Body of pancreas (tissue), 4 donors: ENCODE measurements at regions not wholly inside any gene's neighbourhood (a gene's known extent, or its start where the extent isn't known, plus 50 kb on each side); places are given as distances from the start of the nearest gene placed in this dataset.
"Not testable (repeated sequence)": the region's sequence is repeated elsewhere in the genome, so short reads cannot be mapped to it uniquely, and the experiment has no call there.

Experiments used
- ATAC-seq: fragments of 150-250 bp; one replicate; pipeline ENCODE4 v1.9.1; 2016
- DNase-seq, 4 donors: peaks; one replicate each; pipeline ENCODE4 v3.0.0-alpha.2; 2019
- H3K27ac ChIP-seq, 4 donors: fragments of 200-600 bp; sonication (generic); 1 replicate in 3 of 4; 2 replicates in 1 of 4; pipeline versions ENCODE4 v1.5.1 to v1.6.1; 2016 to 2019; ENCODE audit warnings: mild to moderate bottlenecking in 1 of 4, mixed read lengths in 1 of 4, moderate library complexity in 1 of 4
- H3K27me3 ChIP-seq, 2 donors: fragments of 200-600 bp; sonication (generic); one replicate each; pipeline ENCODE4 v1.6.0; 2016; ENCODE audit warnings: mild to moderate bottlenecking in 1 of 2
- H3K36me3 ChIP-seq, 2 donors: fragments of 200-600 bp; sonication (generic); replicated peaks in 1 of 2; 2 replicates each; pipeline ENCODE4 v1.5.1; 2016; ENCODE audit warnings: low read depth in 2 of 2; ENCODE audit not compliant: insufficient read depth in 1 of 2
- H3K4me1 ChIP-seq: fragments of 200-600 bp; sonication (generic); one replicate; pipeline ENCODE4 v1.6.0; 2016
- H3K4me3 ChIP-seq, 2 donors: fragments of 200-600 bp; sonication (generic); 1 replicate in 1 of 2; 2 replicates in 1 of 2; pipeline ENCODE4 v1.5.1; 2016 to 2019
- H3K9me3 ChIP-seq, 3 donors: fragments of 200-600 bp; sonication (generic); 1 replicate in 2 of 3; 2 replicates in 1 of 3; pipeline ENCODE4 v1.5.1; 2016
- POLR2A ChIP-seq, 3 donors: fragments of 450-650 bp; IDR thresholded peaks; one replicate each; pipeline ENCODE4 v1.6.1; 2016; ENCODE audit warnings: antibody characterized with exemption in 3 of 3, mild to moderate bottlenecking in 2 of 3
- WGBS, 2 donors: methylation state at CpG; one replicate each; pipeline ENCODE4 v1.1.5; 2017; 5-methylcytosine and 5-hydroxymethylcytosine counted together
- intact Hi-C: fragments of 100-400 bp; cut with DNase I; formaldehyde crosslinking; loops from one replicate; pipeline ENCODE4 v1.15.1; 2023
- TF ChIP-seq, protein P1 (sequence below), 7 experiments: fragments of 450-650 bp in 4 of 7; fragments of 200-600 bp in 3 of 7; sonication (generic) in 3 of 7; IDR thresholded peaks; one replicate each; pipeline ENCODE4 v1.5.1; 2016 to 2019; ENCODE audit warnings: antibody characterized with exemption in 7 of 7

- TF ChIP-seq, protein P1, sequence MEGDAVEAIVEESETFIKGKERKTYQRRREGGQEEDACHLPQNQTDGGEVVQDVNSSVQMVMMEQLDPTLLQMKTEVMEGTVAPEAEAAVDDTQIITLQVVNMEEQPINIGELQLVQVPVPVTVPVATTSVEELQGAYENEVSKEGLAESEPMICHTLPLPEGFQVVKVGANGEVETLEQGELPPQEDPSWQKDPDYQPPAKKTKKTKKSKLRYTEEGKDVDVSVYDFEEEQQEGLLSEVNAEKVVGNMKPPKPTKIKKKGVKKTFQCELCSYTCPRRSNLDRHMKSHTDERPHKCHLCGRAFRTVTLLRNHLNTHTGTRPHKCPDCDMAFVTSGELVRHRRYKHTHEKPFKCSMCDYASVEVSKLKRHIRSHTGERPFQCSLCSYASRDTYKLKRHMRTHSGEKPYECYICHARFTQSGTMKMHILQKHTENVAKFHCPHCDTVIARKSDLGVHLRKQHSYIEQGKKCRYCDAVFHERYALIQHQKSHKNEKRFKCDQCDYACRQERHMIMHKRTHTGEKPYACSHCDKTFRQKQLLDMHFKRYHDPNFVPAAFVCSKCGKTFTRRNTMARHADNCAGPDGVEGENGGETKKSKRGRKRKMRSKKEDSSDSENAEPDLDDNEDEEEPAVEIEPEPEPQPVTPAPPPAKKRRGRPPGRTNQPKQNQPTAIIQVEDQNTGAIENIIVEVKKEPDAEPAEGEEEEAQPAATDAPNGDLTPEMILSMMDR (IDR thresholded peaks at IDR 0.05): no peak
- no peak for TF ChIP-seq POLR2A (IDR thresholded peaks at IDR 0.05)
- Histone ChIP-seq H3K36me3 (no peaks in the 10 kb centered on the region), H3K4me3 (no peak overlapping the region), H3K27ac (no peak overlapping the region), H3K4me1 (no peaks in the 10 kb centered on the region), H3K27me3 (no peaks in the 10 kb centered on the region), H3K9me3 (no peaks in the 10 kb centered on the region)
- WGBS, 2 donors: 74 to 84% methylated on average over 2 of the region's 2 CpGs
- ATAC-seq (no peak), DNase-seq (no peak)
- intact Hi-C loops: no loop called here
Observed at GRCh38 chr3:70476174-70476573, 163.7 kb upstream of the MDFIC2 start.

DNA sequence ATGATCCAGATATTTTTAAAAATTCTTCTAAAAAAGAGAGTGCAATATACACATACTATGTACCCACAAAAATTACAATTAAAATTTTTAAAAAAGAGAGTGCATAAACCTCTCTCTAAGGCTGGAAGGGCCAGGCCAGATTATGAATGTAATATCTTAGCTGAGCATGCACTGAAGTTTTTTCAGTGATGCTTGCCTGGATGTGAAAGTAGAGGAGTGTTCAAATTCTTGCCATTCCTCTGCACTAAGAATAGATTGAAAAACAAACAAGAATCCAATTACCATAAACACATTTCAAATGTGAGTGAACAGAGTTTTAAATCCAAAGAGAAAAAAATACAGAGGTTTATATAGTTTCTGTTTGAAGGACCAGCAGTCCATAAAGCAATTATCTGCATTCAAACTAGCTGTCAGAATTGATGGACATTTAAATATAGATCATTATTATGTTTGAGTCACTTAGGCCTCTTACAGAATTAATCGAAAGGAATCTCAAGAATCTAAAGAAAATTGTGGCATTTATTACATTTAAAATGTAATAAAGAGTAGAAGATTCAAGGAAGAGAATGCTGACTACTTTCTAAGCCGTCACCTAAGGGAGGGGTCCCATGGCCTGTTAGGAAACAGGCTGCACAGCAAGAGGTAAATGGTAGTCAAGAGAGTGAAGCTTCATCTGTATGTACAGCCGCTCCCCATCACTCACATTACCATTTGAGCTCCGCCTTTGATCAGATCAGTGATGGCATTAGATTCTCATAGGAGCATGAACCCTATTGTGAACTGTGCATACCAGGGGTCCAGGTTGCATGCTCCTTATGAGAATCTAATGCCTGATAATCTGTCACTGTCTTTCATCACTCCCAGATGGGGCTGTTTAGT, 159.3 kb upstream of the MDFIC2 start:
- TF ChIP-seq, protein P1 (IDR thresholded peaks at IDR 0.05): no peak
- no peak for TF ChIP-seq POLR2A (IDR thresholded peaks at IDR 0.05)
- Histone ChIP-seq H3K9me3 (no peaks in the 10 kb centered on the region), H3K4me3 (no peak overlapping the region), H3K36me3 (no peaks in the 10 kb centered on the region), H3K4me1 (no peaks in the 10 kb centered on the region), H3K27ac (no peak overlapping the region), H3K27me3 (no peaks in the 10 kb centered on the region)
- WGBS, 2 donors: 70 to 89% methylated on average over 4 of the region's 4 CpGs
- no peak for ATAC-seq
- intact Hi-C loops: no loop called here
- DNase-seq: no peak

DNA sequence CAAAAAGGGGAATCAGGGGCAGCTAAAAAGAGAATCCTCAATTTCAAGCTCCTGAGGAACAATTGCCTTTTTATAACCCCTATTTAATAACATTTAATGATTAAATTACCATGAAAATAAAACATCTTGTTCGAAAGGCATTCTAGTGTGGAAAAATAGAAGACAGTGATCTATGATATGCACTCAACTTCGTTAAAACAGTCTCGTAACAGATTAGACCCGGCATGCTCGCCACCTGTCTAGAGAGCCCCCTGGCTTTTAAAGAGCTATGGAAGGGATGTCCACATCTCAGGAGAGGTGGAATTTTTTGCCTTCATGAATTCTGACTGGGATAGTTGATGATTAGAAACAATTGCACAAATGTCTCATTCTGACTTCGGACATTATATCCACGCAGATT, 153.7 kb upstream of the MDFIC2 start:
- intact Hi-C loops: no loop called here
- H3K36me3 ChIP-seq: no peaks in the 10 kb centered on the region
- TF ChIP-seq, protein P1 (IDR thresholded peaks at IDR 0.05): no peak
- TF ChIP-seq POLR2A (IDR thresholded peaks at IDR 0.05): no peak
- ATAC-seq (no peak), DNase-seq (no peak)
- H3K27ac ChIP-seq: no peak overlapping the region
- no peaks in the 10 kb centered on the region for H3K9me3 ChIP-seq
- H3K4me1 ChIP-seq: no peaks in the 10 kb centered on the region
- H3K4me3 ChIP-seq: no peak overlapping the region
- H3K27me3 ChIP-seq: no peaks in the 10 kb centered on the region
- 82 to 84% methylated on average over 7 of the region's 7 CpGs for WGBS, 2 donors

GRCh38 chr3:70464876-70465275, 152.4 kb upstream of the MDFIC2 start:
- DNase-seq (no peak), ATAC-seq (no peak)
- no peak overlapping the region for H3K27ac ChIP-seq
- 68 to 69% methylated on average over 5 of the region's 5 CpGs for WGBS, 2 donors
- H3K27me3 ChIP-seq: no peaks in the 10 kb centered on the region
- no peak overlapping the region for H3K4me3 ChIP-seq
- TF ChIP-seq, protein P1 (IDR thresholded peaks at IDR 0.05): no peak
- TF ChIP-seq POLR2A (IDR thresholded peaks at IDR 0.05): no peak
- no peaks in the 10 kb centered on the region for H3K36me3 ChIP-seq
- intact Hi-C loops: no loop called here
- H3K9me3 ChIP-seq: no peaks in the 10 kb centered on the region
- H3K4me1 ChIP-seq: no peaks in the 10 kb centered on the region

DNA sequence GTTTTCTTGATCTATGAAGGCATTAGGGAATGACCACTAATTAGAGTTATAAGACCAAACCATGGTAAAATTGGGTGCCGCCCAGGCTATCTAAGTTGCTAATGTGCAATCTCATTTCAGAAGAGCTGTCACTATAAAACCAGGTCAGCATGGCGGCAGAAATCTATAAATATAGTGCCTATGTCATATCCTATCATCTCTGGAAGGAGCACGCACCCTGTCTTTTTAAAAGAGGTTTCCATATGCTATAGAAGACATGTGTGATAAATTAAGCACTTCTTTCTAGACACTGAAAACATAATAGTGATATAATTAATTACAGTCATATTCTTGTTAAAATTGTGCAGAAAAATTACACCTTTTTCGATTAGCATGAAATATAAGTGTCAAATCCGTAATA, 152.0 kb upstream of the MDFIC2 start:
- no peak overlapping the region for H3K27ac ChIP-seq
- no peaks in the 10 kb centered on the region for H3K4me1 ChIP-seq
- no peaks in the 10 kb centered on the region for H3K36me3 ChIP-seq
- DNase-seq (no peak), ATAC-seq (no peak)
- H3K27me3 ChIP-seq: no peaks in the 10 kb centered on the region
- H3K4me3 ChIP-seq: no peak overlapping the region
- no peaks in the 10 kb centered on the region for H3K9me3 ChIP-seq
- WGBS, 2 donors: 60 to 75% methylated on average over 5 of the region's 5 CpGs
- TF ChIP-seq POLR2A (IDR thresholded peaks at IDR 0.05): no peak
- TF ChIP-seq, protein P1 (IDR thresholded peaks at IDR 0.05): no peak
- intact Hi-C loops: no loop called here

DNA sequence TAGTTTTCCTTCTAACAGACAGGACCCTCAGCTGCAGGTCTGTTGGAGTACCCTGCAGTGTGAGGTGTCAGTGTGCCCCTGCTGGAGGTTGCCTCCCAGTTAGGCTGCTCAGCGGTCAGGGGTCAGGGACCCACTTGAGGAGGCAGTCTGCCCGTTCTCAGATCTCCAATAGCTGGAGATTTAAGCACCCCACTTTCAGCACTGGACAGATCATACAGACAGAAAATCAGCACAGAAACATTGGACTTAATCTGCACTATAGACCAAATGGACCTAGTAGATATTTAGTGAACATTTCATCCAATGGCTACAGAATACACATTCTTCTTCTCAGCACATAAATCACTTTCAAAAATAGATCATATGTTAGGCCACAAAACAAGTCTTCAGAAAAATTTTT, 137.8 kb upstream of the MDFIC2 start:
- WGBS, 2 donors: 39 to 79% methylated on average over 2 of the region's 2 CpGs
- H3K27me3 ChIP-seq, H3K27ac ChIP-seq, DNase-seq, ATAC-seq, H3K9me3 ChIP-seq, intact Hi-C loops, H3K4me1 ChIP-seq, H3K4me3 ChIP-seq, H3K36me3 ChIP-seq: not testable (repeated sequence)

GRCh38 chr3:70435422-70435821, 123.0 kb upstream of the MDFIC2 start:
- H3K4me1 ChIP-seq, H3K36me3 ChIP-seq, DNase-seq, H3K27ac ChIP-seq, H3K27me3 ChIP-seq, H3K4me3 ChIP-seq, H3K9me3 ChIP-seq, intact Hi-C loops, ATAC-seq: not testable (repeated sequence)
- 6 to 18% methylated on average over 2 of the region's 2 CpGs for WGBS, 2 donors
